ENCODE measurements at regions not wholly inside any gene's neighbourhood (a gene's known extent, or its start where the extent isn't known, plus 50 kb on each side); places are given as distances from the start of the nearest gene placed in this dataset.

DNA sequence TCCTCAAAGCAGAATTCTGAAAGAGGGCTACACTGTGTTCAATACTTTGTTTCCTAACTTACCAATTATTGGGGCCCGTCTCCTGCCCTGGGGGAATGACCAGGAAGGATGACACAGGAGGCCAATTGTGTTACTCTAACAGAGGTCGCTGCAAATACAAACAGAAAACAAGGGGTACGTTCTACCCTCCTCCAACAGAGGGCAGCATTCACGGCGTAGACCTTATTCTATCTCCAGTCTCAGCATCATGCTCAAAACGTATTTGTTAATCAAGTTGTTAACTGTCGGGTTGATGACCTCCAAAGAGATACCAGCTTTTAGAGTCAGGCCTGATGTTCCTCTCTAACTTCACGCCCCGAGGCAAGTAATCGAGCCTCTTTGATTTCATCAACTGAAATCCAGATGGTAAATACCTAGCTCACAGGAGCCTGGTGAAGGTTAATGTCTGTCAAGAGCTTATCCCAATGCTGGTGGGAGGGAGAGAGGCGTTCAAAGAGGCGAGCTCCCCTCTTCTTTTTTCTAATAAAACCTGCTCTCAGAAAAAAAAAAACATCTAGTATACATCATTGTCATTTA lies 181.0 kb upstream of the KCNIP4 start:
- TF ChIP-seq, protein P1, sequence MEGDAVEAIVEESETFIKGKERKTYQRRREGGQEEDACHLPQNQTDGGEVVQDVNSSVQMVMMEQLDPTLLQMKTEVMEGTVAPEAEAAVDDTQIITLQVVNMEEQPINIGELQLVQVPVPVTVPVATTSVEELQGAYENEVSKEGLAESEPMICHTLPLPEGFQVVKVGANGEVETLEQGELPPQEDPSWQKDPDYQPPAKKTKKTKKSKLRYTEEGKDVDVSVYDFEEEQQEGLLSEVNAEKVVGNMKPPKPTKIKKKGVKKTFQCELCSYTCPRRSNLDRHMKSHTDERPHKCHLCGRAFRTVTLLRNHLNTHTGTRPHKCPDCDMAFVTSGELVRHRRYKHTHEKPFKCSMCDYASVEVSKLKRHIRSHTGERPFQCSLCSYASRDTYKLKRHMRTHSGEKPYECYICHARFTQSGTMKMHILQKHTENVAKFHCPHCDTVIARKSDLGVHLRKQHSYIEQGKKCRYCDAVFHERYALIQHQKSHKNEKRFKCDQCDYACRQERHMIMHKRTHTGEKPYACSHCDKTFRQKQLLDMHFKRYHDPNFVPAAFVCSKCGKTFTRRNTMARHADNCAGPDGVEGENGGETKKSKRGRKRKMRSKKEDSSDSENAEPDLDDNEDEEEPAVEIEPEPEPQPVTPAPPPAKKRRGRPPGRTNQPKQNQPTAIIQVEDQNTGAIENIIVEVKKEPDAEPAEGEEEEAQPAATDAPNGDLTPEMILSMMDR (IDR thresholded peaks at IDR 0.05 in 2 of 3, conservative IDR thresholded peaks at IDR 0.05 in 1 of 3; ENCODE audit: insufficient read depth in 2 of 3, low read depth in 1 of 3, low read length in 3 of 3): peak in 2 of 3 experiments; percentile 8 to 22; a peak in 1 of 6 replicates
- TF ChIP-seq SPI1 (IDR thresholded peaks at IDR 0.05; ENCODE audit: borderline replicate concordance, low read depth, low read length) (no peak), ZC3H4 (CRISPR knock-in tag; IDR thresholded peaks at IDR 0.05; ENCODE audit: borderline replicate concordance) (no peak), POU5F1 (IDR thresholded peaks at IDR 0.05; ENCODE audit: borderline replicate concordance, low read depth, low read length, partially characterized antibody) (no peak), CEBPB (tag; IDR thresholded peaks at IDR 0.05) (no peak)
- TF ChIP-seq, protein P2, sequence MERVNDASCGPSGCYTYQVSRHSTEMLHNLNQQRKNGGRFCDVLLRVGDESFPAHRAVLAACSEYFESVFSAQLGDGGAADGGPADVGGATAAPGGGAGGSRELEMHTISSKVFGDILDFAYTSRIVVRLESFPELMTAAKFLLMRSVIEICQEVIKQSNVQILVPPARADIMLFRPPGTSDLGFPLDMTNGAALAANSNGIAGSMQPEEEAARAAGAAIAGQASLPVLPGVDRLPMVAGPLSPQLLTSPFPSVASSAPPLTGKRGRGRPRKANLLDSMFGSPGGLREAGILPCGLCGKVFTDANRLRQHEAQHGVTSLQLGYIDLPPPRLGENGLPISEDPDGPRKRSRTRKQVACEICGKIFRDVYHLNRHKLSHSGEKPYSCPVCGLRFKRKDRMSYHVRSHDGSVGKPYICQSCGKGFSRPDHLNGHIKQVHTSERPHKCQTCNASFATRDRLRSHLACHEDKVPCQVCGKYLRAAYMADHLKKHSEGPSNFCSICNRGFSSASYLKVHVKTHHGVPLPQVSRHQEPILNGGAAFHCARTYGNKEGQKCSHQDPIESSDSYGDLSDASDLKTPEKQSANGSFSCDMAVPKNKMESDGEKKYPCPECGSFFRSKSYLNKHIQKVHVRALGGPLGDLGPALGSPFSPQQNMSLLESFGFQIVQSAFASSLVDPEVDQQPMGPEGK (CRISPR knock-in tag; IDR thresholded peaks at IDR 0.05; ENCODE audit: borderline replicate concordance): no peak
- TF ChIP-seq, protein P3, sequence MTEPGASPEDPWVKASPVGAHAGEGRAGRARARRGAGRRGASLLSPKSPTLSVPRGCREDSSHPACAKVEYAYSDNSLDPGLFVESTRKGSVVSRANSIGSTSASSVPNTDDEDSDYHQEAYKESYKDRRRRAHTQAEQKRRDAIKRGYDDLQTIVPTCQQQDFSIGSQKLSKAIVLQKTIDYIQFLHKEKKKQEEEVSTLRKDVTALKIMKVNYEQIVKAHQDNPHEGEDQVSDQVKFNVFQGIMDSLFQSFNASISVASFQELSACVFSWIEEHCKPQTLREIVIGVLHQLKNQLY (CRISPR knock-in tag; conservative IDR thresholded peaks at IDR 0.05): no peak
- TF ChIP-seq, protein P4, sequence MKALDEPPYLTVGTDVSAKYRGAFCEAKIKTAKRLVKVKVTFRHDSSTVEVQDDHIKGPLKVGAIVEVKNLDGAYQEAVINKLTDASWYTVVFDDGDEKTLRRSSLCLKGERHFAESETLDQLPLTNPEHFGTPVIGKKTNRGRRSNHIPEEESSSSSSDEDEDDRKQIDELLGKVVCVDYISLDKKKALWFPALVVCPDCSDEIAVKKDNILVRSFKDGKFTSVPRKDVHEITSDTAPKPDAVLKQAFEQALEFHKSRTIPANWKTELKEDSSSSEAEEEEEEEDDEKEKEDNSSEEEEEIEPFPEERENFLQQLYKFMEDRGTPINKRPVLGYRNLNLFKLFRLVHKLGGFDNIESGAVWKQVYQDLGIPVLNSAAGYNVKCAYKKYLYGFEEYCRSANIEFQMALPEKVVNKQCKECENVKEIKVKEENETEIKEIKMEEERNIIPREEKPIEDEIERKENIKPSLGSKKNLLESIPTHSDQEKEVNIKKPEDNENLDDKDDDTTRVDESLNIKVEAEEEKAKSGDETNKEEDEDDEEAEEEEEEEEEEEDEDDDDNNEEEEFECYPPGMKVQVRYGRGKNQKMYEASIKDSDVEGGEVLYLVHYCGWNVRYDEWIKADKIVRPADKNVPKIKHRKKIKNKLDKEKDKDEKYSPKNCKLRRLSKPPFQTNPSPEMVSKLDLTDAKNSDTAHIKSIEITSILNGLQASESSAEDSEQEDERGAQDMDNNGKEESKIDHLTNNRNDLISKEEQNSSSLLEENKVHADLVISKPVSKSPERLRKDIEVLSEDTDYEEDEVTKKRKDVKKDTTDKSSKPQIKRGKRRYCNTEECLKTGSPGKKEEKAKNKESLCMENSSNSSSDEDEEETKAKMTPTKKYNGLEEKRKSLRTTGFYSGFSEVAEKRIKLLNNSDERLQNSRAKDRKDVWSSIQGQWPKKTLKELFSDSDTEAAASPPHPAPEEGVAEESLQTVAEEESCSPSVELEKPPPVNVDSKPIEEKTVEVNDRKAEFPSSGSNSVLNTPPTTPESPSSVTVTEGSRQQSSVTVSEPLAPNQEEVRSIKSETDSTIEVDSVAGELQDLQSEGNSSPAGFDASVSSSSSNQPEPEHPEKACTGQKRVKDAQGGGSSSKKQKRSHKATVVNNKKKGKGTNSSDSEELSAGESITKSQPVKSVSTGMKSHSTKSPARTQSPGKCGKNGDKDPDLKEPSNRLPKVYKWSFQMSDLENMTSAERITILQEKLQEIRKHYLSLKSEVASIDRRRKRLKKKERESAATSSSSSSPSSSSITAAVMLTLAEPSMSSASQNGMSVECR (CRISPR knock-in tag; IDR thresholded peaks at IDR 0.05): no peak
- TF ChIP-seq, protein P5, sequence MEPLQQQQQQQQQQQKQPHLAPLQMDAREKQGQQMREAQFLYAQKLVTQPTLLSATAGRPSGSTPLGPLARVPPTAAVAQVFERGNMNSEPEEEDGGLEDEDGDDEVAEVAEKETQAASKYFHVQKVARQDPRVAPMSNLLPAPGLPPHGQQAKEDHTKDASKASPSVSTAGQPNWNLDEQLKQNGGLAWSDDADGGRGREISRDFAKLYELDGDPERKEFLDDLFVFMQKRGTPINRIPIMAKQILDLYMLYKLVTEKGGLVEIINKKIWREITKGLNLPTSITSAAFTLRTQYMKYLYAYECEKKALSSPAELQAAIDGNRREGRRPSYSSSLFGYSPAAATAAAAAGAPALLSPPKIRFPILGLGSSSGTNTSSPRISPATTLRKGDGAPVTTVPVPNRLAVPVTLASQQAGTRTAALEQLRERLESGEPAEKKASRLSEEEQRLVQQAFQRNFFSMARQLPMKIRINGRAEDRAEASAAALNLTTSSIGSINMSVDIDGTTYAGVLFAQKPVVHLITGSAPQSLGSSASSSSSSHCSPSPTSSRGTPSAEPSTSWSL (CRISPR knock-in tag; IDR thresholded peaks at IDR 0.05; ENCODE audit: borderline replicate concordance): no peak

All from K562 (cell line).